HG02870 (cell line): ENCODE measurements at regions not wholly inside any gene's neighbourhood (a gene's known extent, or its start where the extent isn't known, plus 50 kb on each side); places are given as distances from the start of the nearest gene placed in this dataset.

ENCODE experiments used
- ATAC-seq: cut with Tn5 transposase; IDR thresholded peaks from one replicate; pipeline ENCODE4 v1.9.1; 2021; ENCODE audit warnings: mild to moderate bottlenecking, moderate library complexity; ENCODE audit not compliant: unreplicated experiment

DNA sequence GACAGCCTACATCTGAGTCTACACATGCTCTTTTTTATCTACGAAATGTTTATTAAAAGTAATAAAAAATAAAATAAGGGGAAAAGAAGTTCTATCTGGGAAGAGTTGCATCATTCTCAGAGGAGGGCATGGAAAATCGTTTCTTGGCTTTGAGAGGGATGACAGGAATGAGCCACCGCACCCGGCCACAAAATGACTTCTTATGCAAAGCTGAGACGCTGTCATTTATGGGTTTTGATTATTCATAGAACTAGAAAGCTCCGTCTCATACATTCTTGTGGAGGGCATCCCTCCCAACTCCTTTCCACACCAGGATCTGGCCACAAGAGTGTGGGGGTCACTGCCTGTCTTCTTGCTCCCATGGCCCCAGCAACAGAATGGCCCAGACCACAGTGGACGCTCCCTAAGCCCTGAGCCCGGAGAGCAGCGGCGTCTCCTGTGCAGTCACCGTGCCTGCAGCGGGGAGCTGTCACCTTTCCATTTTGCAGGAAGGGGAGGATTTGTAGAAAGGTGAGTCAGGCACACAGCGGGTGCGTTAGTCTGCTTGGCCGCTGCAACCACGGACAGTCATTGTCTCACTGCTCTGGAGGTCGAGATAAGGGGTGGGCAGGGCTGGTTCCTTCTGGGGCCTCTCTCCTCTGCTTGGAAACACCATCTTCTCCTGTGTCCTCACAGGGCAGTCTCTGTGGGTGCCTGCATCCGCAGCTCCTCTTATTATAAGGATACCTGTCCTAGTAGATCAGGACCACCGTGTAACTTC is 1388.7 kb downstream of the BRD1 start:
- no peak for ATAC-seq

DNA sequence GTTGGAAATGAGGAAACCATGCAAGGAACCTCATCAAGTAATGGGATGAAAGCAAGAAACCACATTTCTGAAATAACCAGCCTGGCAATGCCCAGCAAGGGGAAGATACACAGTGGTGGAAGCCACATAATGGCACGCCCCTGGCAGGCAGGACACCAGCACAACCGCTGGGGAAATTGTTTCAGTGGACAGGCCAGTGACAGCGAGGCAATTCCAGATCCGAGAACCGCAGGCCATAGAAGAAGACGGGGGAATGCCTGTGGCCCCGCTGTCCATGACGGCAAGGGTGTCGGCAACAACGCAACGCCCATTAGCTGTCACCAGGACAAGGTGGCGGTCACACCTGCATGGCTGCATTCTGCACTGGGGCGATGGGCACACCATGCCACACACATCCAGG is 1389.6 kb downstream of the BRD1 start:
- no peak for ATAC-seq

DNA sequence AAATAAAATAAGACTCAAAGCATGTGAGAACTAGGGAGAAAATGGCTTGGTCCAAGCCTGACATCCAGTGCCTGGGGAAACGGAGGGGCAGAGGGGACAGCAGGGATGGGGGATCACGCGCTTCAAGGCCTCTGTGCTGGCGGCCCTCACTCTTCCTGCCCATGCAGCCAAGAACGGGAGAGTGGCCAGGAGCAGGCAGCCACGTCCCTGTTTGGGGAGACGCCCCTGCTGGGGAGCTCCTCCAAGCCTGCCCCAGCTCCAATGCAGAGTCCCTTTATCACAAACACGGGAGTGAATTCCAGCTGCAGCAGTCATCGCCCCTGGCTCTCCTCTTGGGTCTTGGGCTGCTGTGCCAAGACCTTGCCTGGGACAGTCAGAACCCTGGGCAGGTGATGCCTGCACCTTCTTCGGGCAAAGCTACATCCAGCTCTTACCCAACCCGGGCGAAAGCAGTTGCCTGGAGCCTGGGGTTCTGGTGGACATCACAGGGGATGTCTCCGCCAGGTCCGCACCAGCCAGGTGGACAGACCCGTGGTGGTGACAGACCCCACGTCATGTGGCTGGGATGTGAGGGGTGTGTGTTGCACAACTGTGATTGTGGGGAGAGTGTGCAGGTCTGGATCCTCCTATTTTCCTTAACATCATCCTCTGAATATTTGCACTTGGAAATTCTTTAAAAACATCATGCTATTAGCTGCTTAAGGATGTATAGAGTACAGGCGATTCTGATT is 1391.3 kb downstream of the BRD1 start:
- ATAC-seq, result no peak

DNA sequence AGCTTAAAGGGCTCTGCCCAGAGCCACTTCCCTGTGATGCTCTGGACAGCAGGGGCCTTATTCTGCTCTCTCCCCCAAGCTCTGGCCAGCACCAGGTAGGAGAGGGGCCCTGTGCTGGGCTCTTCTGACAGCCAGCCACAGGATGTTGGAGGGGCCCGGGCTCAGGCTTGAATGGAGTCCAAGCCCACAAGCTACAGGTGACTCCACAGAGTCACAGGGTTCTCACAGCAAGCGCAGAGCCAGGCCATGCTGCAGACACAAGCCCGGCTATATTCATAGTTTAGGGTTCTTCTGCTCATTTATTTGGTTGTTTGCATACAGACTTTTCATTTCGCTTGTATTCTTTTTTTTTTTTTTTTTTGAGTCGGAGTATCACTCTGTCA is 1392.8 kb downstream of the BRD1 start:
- no peak for ATAC-seq

DNA sequence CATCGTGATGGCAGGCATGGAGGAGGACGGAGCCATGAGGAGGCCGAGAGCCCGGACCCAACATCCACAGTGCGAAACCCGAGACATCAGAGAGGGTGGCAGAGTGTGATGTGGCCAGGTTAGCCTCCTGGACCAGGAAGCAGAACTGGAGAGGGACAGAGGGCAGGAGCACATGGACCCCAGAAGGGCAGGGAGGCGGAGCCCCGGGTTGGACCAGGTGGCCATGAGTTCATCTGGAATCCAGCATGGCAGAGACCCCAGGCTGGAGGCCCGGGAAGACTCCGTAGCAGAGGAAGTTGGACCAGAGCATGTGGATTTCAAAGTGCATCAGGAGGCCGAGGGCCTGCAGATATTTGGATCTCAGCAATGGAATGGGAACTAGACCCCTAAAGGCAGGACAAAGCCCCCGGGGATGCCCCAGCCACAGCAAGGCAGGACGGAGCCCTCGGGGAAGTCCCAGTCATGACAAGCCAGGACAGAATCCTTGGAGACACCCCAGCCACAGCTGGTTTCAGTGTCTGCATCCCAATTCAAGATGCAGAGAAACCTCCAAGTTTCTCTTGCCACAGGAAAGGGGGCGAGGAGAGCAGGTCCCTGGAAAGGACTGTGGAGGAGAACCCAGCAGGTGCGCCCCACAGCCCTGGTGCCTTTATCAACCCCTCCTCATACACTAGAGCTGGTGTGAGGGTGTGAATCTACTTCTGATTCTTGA is 1393.4 kb downstream of the BRD1 start:
- no peak for ATAC-seq

DNA sequence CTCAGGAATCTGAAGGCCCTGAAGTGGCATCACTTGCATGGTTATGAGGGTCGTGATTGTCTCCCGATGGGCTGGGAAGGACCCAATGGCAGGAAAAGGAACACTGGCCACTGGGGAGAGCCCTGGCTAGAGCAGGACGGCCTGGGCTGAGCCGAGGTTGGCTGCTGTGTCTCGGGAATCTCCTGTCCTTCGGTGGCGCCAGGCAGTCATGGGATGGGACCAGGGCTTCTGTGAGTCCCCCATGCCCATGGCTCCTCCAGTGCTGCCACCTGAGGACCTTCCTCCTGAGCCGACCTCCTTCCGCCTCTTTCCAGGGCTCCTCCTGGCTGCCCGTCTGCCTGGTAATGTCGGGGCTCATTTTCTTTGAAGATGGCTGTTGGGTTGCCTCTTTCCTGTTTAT is 1394.0 kb downstream of the BRD1 start:
- no peak for ATAC-seq

DNA sequence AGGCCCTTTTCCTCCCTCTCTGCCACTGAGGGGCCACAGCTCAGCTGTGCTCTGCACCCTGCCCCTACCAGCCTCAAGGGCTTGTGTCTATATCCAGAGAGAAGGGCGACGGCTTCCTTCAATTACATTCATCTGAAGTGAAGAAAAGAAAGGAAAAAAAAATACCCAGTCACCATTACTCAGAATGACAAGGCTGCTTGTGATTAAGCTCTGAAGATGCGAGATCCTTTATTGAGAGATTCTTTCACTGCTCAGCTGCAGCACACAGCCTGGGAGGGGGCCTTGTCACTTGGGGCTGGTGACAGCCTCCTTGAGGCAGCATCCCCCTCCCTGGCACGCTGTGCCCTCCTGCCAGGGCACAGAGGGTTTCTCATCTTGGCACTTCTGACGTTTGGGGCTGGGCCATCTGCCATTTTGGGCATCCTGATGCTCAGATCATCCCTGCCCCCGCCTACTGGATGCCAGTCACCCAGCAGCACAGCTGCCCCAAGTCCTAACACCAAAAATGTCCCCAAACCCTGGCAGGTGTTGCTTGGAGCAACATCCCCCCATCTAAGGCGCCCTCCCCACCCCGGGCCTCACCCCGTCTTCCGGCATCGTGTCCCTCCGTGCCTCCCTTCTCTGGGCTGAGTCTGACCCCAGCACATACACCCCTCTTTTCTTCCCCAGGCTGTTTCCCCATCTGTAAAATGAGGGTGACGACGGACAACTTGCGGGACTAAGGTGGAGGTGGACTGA is 1394.7 kb downstream of the BRD1 start:
- no peak for ATAC-seq

DNA sequence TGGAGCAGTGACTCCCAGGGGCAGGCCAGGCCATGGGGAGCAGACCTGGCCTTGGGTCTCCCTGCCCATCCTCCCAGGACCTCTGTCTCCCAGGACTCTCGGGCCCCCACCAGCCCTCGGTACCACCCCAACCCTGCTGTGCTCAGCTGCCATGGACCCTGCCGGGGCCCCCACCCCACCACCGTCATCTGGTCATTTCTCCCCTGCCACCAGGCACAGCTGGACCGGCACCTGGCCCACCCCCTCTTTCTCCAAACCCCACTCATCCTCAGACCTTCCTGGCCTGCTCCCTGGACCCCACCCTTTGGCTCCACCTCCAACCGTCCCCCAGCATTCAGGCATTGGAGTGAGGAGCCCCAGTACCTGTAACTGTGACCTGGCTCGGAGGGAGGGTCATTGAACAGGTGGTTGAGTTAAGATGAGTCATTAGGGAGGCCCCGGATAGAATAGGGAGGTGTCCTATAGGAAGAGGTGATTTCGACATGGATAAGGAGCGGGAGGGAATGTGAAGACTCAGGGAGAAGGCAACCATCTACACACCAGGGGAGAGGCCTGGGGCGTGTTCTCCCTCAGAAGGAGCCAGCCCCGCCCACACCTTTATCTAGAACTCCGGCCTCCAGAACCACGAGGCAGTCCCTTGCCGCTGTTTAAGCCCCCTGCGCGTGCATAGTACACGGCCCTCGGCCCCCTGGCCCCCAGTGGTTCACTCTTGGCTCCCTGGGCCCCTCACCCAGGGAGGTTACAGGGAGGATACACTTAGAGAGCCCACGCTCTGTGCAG is 1395.9 kb downstream of the BRD1 start:
- ATAC-seq, result no peak

DNA sequence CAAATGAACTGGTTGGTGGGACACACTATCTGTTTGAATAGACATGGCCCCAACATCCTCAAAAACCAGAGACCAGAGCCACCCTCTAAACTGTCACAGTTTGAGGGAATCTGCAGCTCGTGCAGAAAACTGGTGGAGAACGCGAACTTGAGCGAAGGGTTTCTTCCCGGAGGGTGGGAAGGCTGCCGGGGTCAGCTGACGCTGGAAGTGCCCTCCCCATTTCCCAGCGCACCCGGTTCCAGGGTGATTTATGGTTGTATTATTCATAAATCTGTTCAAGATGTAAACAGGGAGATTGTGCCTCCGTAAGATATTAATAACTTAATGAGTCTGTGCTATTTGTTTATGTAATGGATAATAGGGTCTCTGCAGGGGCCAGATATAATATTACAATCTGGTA is 1396.7 kb downstream of the BRD1 start:
- ATAC-seq, result no peak

DNA sequence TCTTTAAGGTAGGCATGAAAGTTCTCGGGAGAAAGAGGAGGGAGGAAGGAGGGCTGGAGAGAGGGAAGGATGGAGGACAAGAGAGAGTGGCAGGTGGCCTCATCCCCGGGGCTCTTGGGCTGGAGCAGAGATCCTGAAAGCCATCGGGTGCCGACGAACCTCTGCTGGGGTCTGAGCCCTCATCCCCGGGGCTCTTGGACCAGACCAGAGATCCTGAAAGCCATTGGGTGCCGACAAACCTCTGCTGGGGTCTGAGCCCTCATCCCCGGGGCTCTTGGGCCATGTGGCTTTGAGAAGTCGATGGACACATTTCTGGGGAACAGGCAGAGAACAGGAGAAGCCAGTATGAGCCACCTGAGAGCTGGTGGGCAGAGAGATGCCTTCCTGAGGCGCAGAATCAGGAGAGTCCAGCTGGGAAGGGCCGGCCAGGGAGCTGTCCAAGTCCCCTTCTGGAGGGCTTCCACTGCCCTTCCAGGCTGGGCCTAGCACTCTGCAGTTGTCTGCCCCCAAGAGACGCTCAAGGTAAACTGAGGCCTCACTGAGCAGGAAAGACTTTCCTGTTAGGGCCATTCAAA is 1398.1 kb downstream of the BRD1 start:
- no peak for ATAC-seq

DNA sequence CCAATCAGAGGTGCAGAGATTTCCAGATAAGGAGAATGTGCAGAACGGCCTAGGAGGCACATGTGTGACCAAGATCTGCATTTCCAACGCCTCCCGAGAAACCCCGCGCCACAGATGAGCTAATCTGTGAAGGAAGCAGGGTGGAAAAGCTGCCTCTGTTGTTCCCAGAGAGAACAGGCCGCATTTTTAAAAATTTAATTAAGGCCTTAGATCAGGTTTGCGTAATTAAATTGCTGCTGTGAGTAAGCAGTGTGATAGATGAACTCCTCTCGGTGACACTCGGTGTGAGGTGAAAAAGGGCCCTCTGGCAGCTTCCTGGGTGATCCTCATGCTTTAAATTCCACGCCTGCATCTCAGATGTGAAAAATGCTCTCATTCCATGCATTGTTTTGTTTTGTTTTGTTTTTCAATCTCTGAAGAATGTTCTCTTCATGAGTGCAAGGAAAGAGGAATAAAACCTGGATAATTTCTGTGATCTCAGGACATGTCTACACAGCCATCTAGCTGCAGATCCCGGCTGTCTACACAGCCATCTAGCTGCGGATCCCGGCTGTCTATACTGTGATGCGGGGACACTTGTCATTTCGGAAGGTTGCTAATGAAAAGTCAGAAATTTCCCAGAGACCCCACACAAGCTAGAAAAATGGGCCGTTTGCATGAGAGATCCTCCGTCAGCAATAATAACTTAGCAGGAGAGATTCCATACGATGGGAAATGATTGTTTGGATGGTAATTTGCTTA is 1398.9 kb downstream of the BRD1 start:
- no peak for ATAC-seq

DNA sequence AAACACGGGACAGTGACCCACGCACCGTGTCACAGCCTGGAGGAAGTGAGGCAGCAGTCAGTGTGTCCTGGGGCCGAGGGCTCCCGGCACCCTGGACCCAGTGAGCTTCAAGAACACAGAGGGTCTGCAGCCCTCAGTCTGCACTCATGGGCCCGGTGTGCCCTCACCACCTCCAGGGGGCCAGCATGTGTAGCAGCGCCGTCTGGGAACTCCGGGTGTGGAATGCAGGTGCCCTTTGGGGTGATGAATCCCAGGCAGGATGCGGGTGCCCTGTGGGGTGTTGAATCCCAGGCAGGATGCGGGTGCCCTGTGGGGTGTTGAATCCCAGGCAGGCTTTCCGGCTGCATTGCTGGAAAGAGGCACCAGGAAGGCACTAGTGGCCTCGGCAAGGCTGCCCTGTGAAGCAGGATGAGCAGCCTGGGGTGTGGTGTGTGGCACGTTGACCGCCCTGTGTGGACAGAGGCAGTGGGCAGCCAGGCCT is 1399.9 kb downstream of the BRD1 start:
- ATAC-seq, result no peak

DNA sequence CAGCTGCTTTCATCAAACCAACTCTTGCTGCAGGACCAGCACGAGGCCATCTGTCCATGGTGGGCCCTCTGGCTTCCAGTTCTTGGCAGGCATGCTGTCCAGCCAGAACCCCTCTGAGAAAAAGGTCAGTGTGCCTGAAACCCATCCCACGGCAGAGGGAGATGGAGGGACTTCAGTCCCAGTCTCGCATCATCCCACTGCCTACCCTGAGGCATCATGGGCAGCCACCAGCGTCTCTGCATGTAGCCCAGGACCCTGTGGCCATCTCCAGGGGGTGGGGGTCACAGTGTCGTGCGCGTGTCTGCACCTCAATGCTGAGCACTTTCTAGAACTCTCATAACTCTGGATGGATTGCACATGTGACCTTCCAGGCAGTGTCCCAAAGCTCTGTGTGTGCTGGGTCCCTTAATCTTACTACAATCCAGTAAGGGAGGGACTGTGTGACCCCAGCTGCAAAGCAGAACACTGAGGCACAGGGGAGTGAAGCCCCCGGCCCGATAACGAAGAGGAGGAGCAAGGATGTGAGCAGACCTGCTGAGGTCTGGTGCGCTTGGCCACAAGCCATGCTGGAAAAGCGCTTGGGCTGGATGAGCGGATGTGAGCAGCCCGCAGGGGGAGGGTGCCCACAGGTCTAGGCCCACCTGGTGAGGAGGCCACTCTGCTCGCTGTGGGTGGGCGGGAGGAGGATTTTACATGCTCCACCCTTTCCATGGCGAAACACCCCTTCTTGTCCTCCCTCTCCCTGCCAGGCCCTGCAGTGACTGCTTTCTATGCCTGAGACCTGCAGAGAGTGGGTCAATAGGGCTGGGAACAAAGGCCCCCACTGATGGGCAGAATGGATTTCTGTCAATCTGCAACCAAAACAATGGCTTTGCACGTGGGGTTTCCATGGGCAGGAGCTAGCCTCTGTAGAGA is 1401.0 kb downstream of the BRD1 start:
- no peak for ATAC-seq

DNA sequence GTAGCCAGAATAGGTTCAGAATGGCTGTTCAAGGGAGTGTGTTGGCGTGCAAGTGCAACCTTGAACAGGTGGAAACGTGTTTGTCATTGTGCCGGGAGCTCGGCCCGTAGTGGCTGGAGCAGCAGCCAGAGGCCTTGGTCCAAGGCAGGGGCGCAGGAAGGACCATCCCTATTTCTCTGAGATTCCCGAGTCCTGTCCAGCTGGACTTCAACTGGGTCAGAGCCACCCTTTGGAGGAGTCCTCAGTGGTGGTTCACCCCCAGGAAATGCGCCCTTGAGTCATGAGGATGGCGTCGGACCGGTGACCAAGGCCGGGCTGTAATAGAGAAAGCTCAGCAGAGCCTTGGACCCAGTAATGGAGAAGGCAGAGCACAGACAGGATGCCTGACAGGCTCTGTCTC is 1402.0 kb downstream of the BRD1 start:
- ATAC-seq, result no peak

DNA sequence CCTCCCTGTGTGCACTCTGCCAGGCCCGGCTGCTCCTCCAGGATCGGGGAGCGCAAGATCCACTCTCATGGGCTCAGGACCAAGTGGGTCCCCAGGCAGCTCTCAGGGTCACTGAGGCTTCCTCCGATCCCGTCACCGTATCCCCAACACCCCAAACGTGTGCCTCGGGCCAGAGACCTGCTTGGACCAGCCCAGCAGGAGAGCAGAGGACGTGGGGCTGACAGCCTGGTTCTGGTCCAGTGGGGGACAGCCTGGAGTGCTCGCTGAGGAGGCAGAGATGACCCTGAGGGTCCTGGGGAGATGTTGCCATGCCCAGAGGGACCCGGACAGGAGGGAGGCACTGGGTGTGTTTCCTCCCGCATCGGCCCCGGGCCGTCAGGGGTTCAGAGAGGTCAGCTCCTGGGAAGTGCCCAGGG is 1402.6 kb downstream of the BRD1 start:
- ATAC-seq, result no peak

DNA sequence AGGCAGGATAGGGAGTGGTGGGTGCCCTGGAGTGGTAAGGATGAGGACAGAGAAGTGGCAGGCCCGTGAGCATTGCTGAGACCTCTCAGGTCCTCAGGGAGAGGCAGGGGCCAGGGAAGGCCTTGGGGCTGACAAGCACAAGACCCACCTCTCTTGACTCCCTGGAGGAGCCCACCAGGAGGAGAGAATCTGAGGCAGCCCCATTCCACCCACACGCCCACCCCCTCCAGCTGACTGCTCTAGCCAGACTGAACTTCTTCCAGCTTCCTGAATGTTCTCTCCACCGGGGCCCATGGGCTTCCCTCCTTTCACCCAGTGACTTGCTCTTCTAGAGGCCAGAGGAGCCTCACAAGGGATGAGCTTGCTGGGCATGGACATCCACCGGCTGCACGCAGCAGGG is 1403.0 kb downstream of the BRD1 start:
- no peak for ATAC-seq

DNA sequence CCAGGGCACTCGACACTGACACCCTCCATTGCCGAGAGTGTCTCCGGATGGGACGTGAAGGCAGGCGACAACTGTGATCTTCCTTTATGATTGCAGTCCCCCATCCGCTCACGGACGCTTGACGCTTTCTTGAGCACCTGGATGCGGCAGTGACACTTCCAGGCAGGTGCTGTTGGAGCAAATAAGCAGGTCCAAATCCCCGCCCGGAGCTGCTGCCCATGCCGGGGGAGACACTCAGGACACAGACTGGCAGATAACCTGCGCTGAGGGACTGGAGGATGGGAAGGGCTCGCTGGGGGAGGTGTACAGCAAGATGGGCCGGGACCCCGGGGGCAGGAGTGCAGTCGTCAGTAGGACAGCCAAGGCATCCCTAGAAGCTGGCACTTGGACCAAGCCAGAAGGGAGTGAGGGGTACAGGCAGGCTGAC is 1403.5 kb downstream of the BRD1 start:
- no peak for ATAC-seq

DNA sequence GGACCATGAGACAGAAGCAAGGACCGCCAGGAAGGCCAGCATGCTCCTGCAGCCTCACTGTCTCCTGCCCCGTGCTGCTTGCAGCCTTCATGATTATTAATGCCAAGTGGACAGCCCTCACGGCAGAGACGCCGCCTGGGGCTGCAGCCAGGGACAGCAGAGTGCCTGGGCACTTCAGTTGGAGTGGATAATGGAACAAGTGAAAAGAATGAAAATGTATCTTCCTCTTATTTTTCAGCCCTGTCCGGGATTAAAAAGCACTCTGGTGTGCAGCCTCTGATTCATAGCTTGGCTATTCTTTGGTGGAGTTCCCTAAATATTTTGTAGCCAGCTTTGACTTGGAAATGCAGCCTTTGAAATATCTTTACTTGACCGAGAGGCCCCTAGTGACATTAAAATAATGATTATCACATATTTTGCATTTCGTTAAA is 1404.2 kb downstream of the BRD1 start:
- no peak for ATAC-seq
